ENCODE measurements at regions not wholly inside any gene's neighbourhood (a gene's known extent, or its start where the extent isn't known, plus 50 kb on each side); places are given as distances from the start of the nearest gene placed in this dataset.
"Not testable (repeated sequence)": the region's sequence is repeated elsewhere in the genome, so short reads cannot be mapped to it uniquely, and the experiment has no call there.

- ChIA-PET CTCF (interaction anchor here (0.7 to 8.5 kb wide), 3 partner anchors 19 to 408 kb away, joined by 4 to 177 read pairs (median 7); no protein-coding TSS in a partner anchor), POLR2A (no interaction called here)
- no peak for DNase-seq (ENCODE audit: extremely low spot score)
- no peak for TF ChIP-seq CTCF (IDR thresholded peaks at IDR 0.05; ENCODE audit: control extremely low read depth, extremely low read depth, low read depth, missing control alignments)
Measured at GRCh38 chr11:56843816-56844215, 95.3 kb upstream of the OR9G4 start.

GRCh38 chr11:56842814-56843794 lies 94.6 kb upstream of the OR9G4 start:
- DNase-seq (ENCODE audit: extremely low spot score) = no peak
- POLR2A ChIA-PET = no interaction called here
- CTCF ChIA-PET = interaction anchor here (1.5 to 8.5 kb wide), 3 partner anchors 12 to 408 kb away, joined by 5 to 177 read pairs (median 7); no protein-coding TSS in a partner anchor
- TF ChIP-seq CTCF (IDR thresholded peaks at IDR 0.05; ENCODE audit: control extremely low read depth, extremely low read depth, low read depth, missing control alignments) = no peak

- ChIA-PET POLR2A (no interaction called here), CTCF (interaction anchor here (0.7 to 8.5 kb wide), 28 partner anchors 8 to 518 kb away, joined by 3 to 177 read pairs (median 4); no protein-coding TSS in a partner anchor)
- TF ChIP-seq CTCF (IDR thresholded peaks at IDR 0.05; ENCODE audit: control extremely low read depth, extremely low read depth, low read depth, missing control alignments) = peak; percentile 58
- DNase-seq (ENCODE audit: extremely low spot score) = peak; percentile 37
Measured at GRCh38 chr11:56841210-56841810, 92.8 kb upstream of the OR9G4 start.

GRCh38 chr11:56827357-56827756 lies 78.9 kb upstream of the OR9G4 start:
- CTCF ChIA-PET, POLR2A ChIA-PET: not testable (repeated sequence)

GRCh38 chr11:56819916-56820315 lies 71.4 kb upstream of the OR9G4 start:
- no peak for DNase-seq (ENCODE audit: extremely low spot score)
- ChIA-PET POLR2A (no interaction called here), CTCF (no interaction called here)
- TF ChIP-seq CTCF (IDR thresholded peaks at IDR 0.05; ENCODE audit: control extremely low read depth, extremely low read depth, low read depth, missing control alignments) = no peak

More at GRCh38 chr11:56827357-56827756, 78.9 kb upstream of the OR9G4 start:
- DNase-seq (ENCODE audit: extremely low spot score) = not testable (repeated sequence)

- CTCF ChIA-PET = no interaction called here
- POLR2A ChIA-PET = no interaction called here
- no peak for DNase-seq (ENCODE audit: extremely low spot score)
- no peak for TF ChIP-seq CTCF (IDR thresholded peaks at IDR 0.05; ENCODE audit: control extremely low read depth, extremely low read depth, low read depth, missing control alignments)
Measured at GRCh38 chr11:56817661-56818060, 69.2 kb upstream of the OR9G4 start.

GRCh38 chr11:56816259-56816658 lies 67.8 kb upstream of the OR9G4 start:
- ChIA-PET CTCF (no interaction called here), POLR2A (no interaction called here)
- no peak for TF ChIP-seq CTCF (IDR thresholded peaks at IDR 0.05; ENCODE audit: control extremely low read depth, extremely low read depth, low read depth, missing control alignments)
- DNase-seq (ENCODE audit: extremely low spot score) = no peak
